ENCODE measurements at regions not wholly inside any gene's neighbourhood (a gene's known extent, or its start where the extent isn't known, plus 50 kb on each side); places are given as distances from the start of the nearest gene placed in this dataset.
"Not testable (repeated sequence)": the region's sequence is repeated elsewhere in the genome, so short reads cannot be mapped to it uniquely, and the experiment has no call there.

GRCh38 chr4:153877898-153878297 lies 89.0 kb upstream of the SFRP2 start:
- Histone ChIP-seq H3K4me1 (no peaks in the 10 kb centered on the region), H3K9me3 (peaks cover 0 to 8% (median 0%) of the 10 kb centered on the region in 3 donors), H3K27me3 (no peaks in the 10 kb centered on the region), H3K27ac (no peak overlapping the region), H3K4me3 (no peak overlapping the region), H3K36me3 (replicated peaks in 1 of 2; ENCODE audit: insufficient read depth in 1 of 2, low read depth in 2 of 2) (no peaks in the 10 kb centered on the region)
- intact Hi-C loops (cut with DNase I), result no loop called here
- DNase-seq (no peak), ATAC-seq (no peak)
- TF ChIP-seq POLR2A (IDR thresholded peaks at IDR 0.05), result no peak
- TF ChIP-seq CTCF (IDR thresholded peaks at IDR 0.05), result no peak

- no peaks in the 10 kb centered on the region for H3K36me3 ChIP-seq (replicated peaks in 1 of 2; ENCODE audit: insufficient read depth in 1 of 2, low read depth in 2 of 2)
- DNase-seq (no peak), ATAC-seq (no peak)
- TF ChIP-seq CTCF (IDR thresholded peaks at IDR 0.05), result no peak
- no peak for TF ChIP-seq POLR2A (IDR thresholded peaks at IDR 0.05)
- no peaks in the 10 kb centered on the region for H3K4me1 ChIP-seq
- no peaks in the 10 kb centered on the region for H3K27me3 ChIP-seq
- no peak overlapping the region for H3K4me3 ChIP-seq
- intact Hi-C loops (cut with DNase I), result no loop called here
- 88 to 94% methylated on average over 1 of the region's 1 CpG for WGBS, 2 donors
- no peaks in the 10 kb centered on the region for H3K9me3 ChIP-seq
- no peak overlapping the region for H3K27ac ChIP-seq
Observed at GRCh38 chr4:153873741-153874140, 84.9 kb upstream of the SFRP2 start.

GRCh38 chr4:153866766-153867165 lies 77.9 kb upstream of the SFRP2 start:
- H3K36me3 ChIP-seq (replicated peaks in 1 of 2; ENCODE audit: insufficient read depth in 1 of 2, low read depth in 2 of 2); intact Hi-C loops (cut with DNase I); H3K27me3 ChIP-seq; H3K27ac ChIP-seq; H3K4me1 ChIP-seq; H3K4me3 ChIP-seq; DNase-seq; ATAC-seq: not testable (repeated sequence)
- peaks cover 0 to 21% (median 6%) of the 10 kb centered on the region in 3 donors for H3K9me3 ChIP-seq
- whole genome bisulfite sequencing, 2 donors, result 82 to 100% methylated on average over 1 of the region's 1 CpG

GRCh38 chr4:153852501-153852900 lies 63.6 kb upstream of the SFRP2 start:
- whole genome bisulfite sequencing, 2 donors, result 89 to 95% methylated on average over 1 of the region's 1 CpG

GRCh38 chr4:153850533-153851280 lies 61.8 kb upstream of the SFRP2 start:
- no peak for ATAC-seq

More at GRCh38 chr4:153852501-153852900, 63.6 kb upstream of the SFRP2 start:
- DNase-seq (no peak), ATAC-seq (no peak)
- Histone ChIP-seq H3K36me3 (replicated peaks in 1 of 2; ENCODE audit: insufficient read depth in 1 of 2, low read depth in 2 of 2) (no peaks in the 10 kb centered on the region), H3K9me3 (no peaks in the 10 kb centered on the region), H3K27me3 (no peaks in the 10 kb centered on the region), H3K27ac (no peak overlapping the region), H3K4me3 (no peak overlapping the region), H3K4me1 (no peaks in the 10 kb centered on the region)
- no peak for TF ChIP-seq POLR2A (IDR thresholded peaks at IDR 0.05)
- no peak for TF ChIP-seq CTCF (IDR thresholded peaks at IDR 0.05)
- intact Hi-C loops (cut with DNase I), result no loop called here

More at GRCh38 chr4:153850533-153851280, 61.8 kb upstream of the SFRP2 start:
- Histone ChIP-seq H3K4me1 (no peaks in the 10 kb centered on the region), H3K36me3 (replicated peaks in 1 of 2; ENCODE audit: insufficient read depth in 1 of 2, low read depth in 2 of 2) (no peaks in the 10 kb centered on the region), H3K4me3 (no peak overlapping the region), H3K27ac (no peak overlapping the region), H3K9me3 (no peaks in the 10 kb centered on the region), H3K27me3 (no peaks in the 10 kb centered on the region)
- DNase-seq, result no peak
- WGBS, 2 donors, result 39 to 50% methylated on average over 2 of the region's 2 CpGs
- intact Hi-C loops (cut with DNase I), result no loop called here
- TF ChIP-seq CTCF (IDR thresholded peaks at IDR 0.05) (no peak), POLR2A (IDR thresholded peaks at IDR 0.05) (no peak)
